ENCODE measurements at regions not wholly inside any gene's neighbourhood (a gene's known extent, or its start where the extent isn't known, plus 50 kb on each side); places are given as distances from the start of the nearest gene placed in this dataset.

GRCh38 chr4:18440527-18441202, 419.1 kb upstream of the LCORL start:
- Histone ChIP-seq H3K27ac (no peak overlapping the region), H3K27me3 (no peaks in the 10 kb centered on the region), H3K4me1 (ENCODE audit: insufficient read depth) (no peaks in the 10 kb centered on the region), H3K9me3 (no peaks in the 10 kb centered on the region), H3K36me3 (no peaks in the 10 kb centered on the region), H3K4me3 (no peak overlapping the region)
- TF ChIP-seq CTCF (IDR thresholded peaks at IDR 0.05) (no peak), EP300 (IDR thresholded peaks at IDR 0.05) (no peak), POLR2A (IDR thresholded peaks at IDR 0.05) (no peak)
- intact Hi-C loops (cut with DNase I), result no loop called here
- WGBS, 3 donors, result 18 to 22% (median 20%) methylated on average over 7 of the region's 7 CpGs
- DNase-seq, result no peak

- Histone ChIP-seq H3K4me1 (ENCODE audit: insufficient read depth) (no peaks in the 10 kb centered on the region), H3K9me3 (no peaks in the 10 kb centered on the region), H3K36me3 (no peaks in the 10 kb centered on the region), H3K4me3 (no peak overlapping the region), H3K27me3 (no peaks in the 10 kb centered on the region), H3K27ac (no peak overlapping the region)
- intact Hi-C loops (cut with DNase I), result no loop called here
- no peak for TF ChIP-seq CTCF (IDR thresholded peaks at IDR 0.05)
- no peak for TF ChIP-seq POLR2A (IDR thresholded peaks at IDR 0.05)
- TF ChIP-seq EP300 (IDR thresholded peaks at IDR 0.05), result no peak
- 76 to 86% (median 76%) methylated on average over 3 of the region's 3 CpGs for WGBS, 3 donors
- no peak for DNase-seq
Observed at GRCh38 chr4:18439311-18439710, 417.8 kb upstream of the LCORL start.

GRCh38 chr4:18435781-18436180, 414.2 kb upstream of the LCORL start:
- Histone ChIP-seq H3K4me1 (ENCODE audit: insufficient read depth) (no peaks in the 10 kb centered on the region), H3K4me3 (no peak overlapping the region), H3K27ac (no peak overlapping the region), H3K9me3 (no peaks in the 10 kb centered on the region), H3K27me3 (no peaks in the 10 kb centered on the region), H3K36me3 (no peaks in the 10 kb centered on the region)
- intact Hi-C loops (cut with DNase I), result no loop called here
- TF ChIP-seq EP300 (IDR thresholded peaks at IDR 0.05) (no peak), POLR2A (IDR thresholded peaks at IDR 0.05) (no peak), CTCF (IDR thresholded peaks at IDR 0.05) (no peak)
- no peak for DNase-seq

- H3K4me3 ChIP-seq, result no peak overlapping the region
- no peak overlapping the region for H3K27ac ChIP-seq
- intact Hi-C loops (cut with DNase I), result no loop called here
- no peaks in the 10 kb centered on the region for H3K27me3 ChIP-seq
- no peaks in the 10 kb centered on the region for H3K4me1 ChIP-seq (ENCODE audit: insufficient read depth)
- WGBS, 3 donors, result 62 to 88% (median 80%) methylated on average over 4 of the region's 4 CpGs
- DNase-seq, result no peak
- TF ChIP-seq EP300 (IDR thresholded peaks at IDR 0.05) (no peak), CTCF (IDR thresholded peaks at IDR 0.05) (no peak), POLR2A (IDR thresholded peaks at IDR 0.05) (no peak)
- no peaks in the 10 kb centered on the region for H3K9me3 ChIP-seq
- H3K36me3 ChIP-seq, result no peaks in the 10 kb centered on the region
Observed at GRCh38 chr4:18422685-18423084, 401.1 kb upstream of the LCORL start.
